Loucy (cell line): ENCODE measurements at regions not wholly inside any gene's neighbourhood (a gene's known extent, or its start where the extent isn't known, plus 50 kb on each side); places are given as distances from the start of the nearest gene placed in this dataset.

Experiments used
- H2AFZ ChIP-seq: fragments of 200-600 bp; sonication (generic); 2 replicates; pipeline ENCODE4 v1.6.0; 2016; ENCODE audit warnings: antibody characterized with exemption, mild to moderate bottlenecking, low read length, moderate library complexity
- H3F3A ChIP-seq: fragments of 200-600 bp; 2 replicates; pipeline ENCODE4 v1.6.0; 2016; ENCODE audit warnings: antibody characterized with exemption, low read depth, mild to moderate bottlenecking
- H3K27me3 ChIP-seq: fragments of 200-600 bp; sonication (generic); 2 replicates; pipeline ENCODE4 v1.6.1; 2014; ENCODE audit warnings: low read length, mild to moderate bottlenecking; ENCODE audit not compliant: insufficient read depth, poor library complexity, severe bottlenecking
- H3K36me3 ChIP-seq: fragments of 200-600 bp; sonication (generic); 2 replicates; pipeline ENCODE4 v1.6.1; 2016; ENCODE audit warnings: low read length; ENCODE audit not compliant: insufficient read depth
- H3K4me1 ChIP-seq: fragments of 200-600 bp; sonication (generic); 2 replicates; pipeline ENCODE4 v1.5.1; 2014; ENCODE audit warnings: low read length, mild to moderate bottlenecking; ENCODE audit not compliant: insufficient read depth, poor library complexity, severe bottlenecking
- H3K4me2 ChIP-seq: fragments of 200-600 bp; sonication (generic); 2 replicates; pipeline ENCODE4 v1.6.0; 2014; ENCODE audit warnings: antibody characterized with exemption, low read length, low read depth, mild to moderate bottlenecking; ENCODE audit not compliant: poor library complexity, severe bottlenecking
- H3K4me3 ChIP-seq: fragments of 200-600 bp; sonication (generic); 2 replicates; pipeline ENCODE4 v1.5.1; 2014; ENCODE audit warnings: low read length, mild to moderate bottlenecking, mixed read lengths; ENCODE audit not compliant: poor library complexity, severe bottlenecking
- H3K79me2 ChIP-seq: fragments of 200-600 bp; sonication (generic); 2 replicates; pipeline ENCODE4 v1.6.1; 2014; ENCODE audit warnings: low read length; ENCODE audit not compliant: insufficient read depth
- H3K9ac ChIP-seq: fragments of 200-600 bp; sonication (generic); 2 replicates; pipeline ENCODE4 v1.6.0; 2014; ENCODE audit warnings: mild to moderate bottlenecking, low read depth, low read length, moderate library complexity; ENCODE audit not compliant: poor library complexity, severe bottlenecking
- H3K9me2 ChIP-seq: fragments of 200-600 bp; sonication (generic); replicated peaks from 2 replicates; pipeline ENCODE4 v1.6.1; 2016; ENCODE audit warnings: low read depth, low read length, mixed read lengths
- H3K9me3 ChIP-seq: fragments of 200-600 bp; sonication (generic); 2 replicates; pipeline ENCODE4 v1.6.1; 2014; ENCODE audit warnings: mild to moderate bottlenecking, antibody characterized with exemption, low read length, low read depth; ENCODE audit not compliant: insufficient read depth
- H4K20me1 ChIP-seq: fragments of 200-600 bp; sonication (generic); 2 replicates; pipeline ENCODE4 v1.6.0; 2014; ENCODE audit warnings: antibody characterized with exemption, low read length, mild to moderate bottlenecking; ENCODE audit not compliant: insufficient read depth, poor library complexity, severe bottlenecking
- EZH2phosphoT487 ChIP-seq: fragments of 200-600 bp; IDR thresholded peaks from 2 replicates; pipeline ENCODE4 v1.6.1; 2018; ENCODE audit warnings: antibody characterized with exemption, mild to moderate bottlenecking, moderate library complexity, borderline replicate concordance
- TF ChIP-seq, protein P1 (sequence below): fragments of 200-600 bp; sonication (generic); conservative IDR thresholded peaks from 2 replicates; pipeline ENCODE4 v1.5.1; 2014; ENCODE audit warnings: mild to moderate bottlenecking, antibody characterized with exemption, low read length

DNA sequence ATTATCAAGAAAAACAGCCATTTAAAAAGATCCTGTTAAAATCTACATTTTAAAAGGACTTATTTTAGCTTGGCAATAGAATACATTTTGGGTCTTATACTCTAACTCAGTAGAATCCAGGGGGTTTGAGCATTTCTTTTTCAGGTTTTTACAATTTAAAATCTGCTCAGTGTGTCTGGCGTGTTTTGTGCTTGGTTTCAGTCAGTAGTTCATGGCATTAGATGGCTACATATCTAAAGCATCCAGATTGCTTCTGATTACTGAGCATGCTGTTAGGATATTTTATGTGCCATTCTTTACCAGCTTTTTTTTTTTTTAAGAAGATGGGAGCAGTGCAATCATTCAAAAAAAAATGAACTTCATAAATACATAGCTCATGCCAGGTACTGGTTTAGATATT lies 566.1 kb upstream of the LARGE1 start:
- Histone ChIP-seq H3K27me3 (no peaks in the 10 kb centered on the region), H3K9ac (no peak overlapping the region), H3K4me2 (no peak overlapping the region), H3K9me3 (peaks cover 4% of the 10 kb centered on the region; the same call in 1 of the 2 replicates), H2AFZ (no peak overlapping the region), H3K9me2 (no peaks in the 10 kb centered on the region), H3F3A (no peaks in the 10 kb centered on the region), H4K20me1 (no peaks in the 10 kb centered on the region), H3K4me3 (no peak overlapping the region), H3K4me1 (no peaks in the 10 kb centered on the region), H3K79me2 (no peaks in the 10 kb centered on the region), H3K36me3 (no peaks in the 10 kb centered on the region)
- TF ChIP-seq EZH2phosphoT487: no peak
- TF ChIP-seq, protein P1, sequence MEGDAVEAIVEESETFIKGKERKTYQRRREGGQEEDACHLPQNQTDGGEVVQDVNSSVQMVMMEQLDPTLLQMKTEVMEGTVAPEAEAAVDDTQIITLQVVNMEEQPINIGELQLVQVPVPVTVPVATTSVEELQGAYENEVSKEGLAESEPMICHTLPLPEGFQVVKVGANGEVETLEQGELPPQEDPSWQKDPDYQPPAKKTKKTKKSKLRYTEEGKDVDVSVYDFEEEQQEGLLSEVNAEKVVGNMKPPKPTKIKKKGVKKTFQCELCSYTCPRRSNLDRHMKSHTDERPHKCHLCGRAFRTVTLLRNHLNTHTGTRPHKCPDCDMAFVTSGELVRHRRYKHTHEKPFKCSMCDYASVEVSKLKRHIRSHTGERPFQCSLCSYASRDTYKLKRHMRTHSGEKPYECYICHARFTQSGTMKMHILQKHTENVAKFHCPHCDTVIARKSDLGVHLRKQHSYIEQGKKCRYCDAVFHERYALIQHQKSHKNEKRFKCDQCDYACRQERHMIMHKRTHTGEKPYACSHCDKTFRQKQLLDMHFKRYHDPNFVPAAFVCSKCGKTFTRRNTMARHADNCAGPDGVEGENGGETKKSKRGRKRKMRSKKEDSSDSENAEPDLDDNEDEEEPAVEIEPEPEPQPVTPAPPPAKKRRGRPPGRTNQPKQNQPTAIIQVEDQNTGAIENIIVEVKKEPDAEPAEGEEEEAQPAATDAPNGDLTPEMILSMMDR: no peak

DNA sequence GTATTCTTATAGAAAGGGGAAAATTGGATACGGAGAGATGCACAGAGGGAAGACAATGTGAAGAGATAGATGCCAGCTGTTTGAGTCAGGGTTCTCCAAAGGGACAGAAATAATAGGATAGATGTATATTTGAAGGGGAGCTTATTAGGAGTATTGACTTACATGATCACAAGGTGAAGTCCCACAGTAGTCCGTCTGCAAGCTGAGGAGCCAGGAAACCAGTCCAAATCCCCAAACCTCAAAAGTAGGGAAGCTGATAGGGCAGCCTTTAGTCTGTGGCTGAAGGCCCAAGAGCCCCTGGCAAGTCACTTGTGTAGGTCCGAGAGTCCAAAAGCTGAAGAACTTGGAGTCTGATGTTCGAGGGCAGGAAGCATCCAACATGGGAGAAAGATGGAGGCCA lies 569.6 kb upstream of the LARGE1 start:
- Histone ChIP-seq H3F3A (no peaks in the 10 kb centered on the region), H4K20me1 (no peaks in the 10 kb centered on the region), H3K79me2 (no peaks in the 10 kb centered on the region), H3K9me3 (no peaks in the 10 kb centered on the region; the same call in 1 of the 2 replicates), H3K4me1 (no peaks in the 10 kb centered on the region), H2AFZ (no peak overlapping the region), H3K27me3 (no peaks in the 10 kb centered on the region), H3K4me3 (no peak overlapping the region), H3K4me2 (no peak overlapping the region), H3K9ac (no peak overlapping the region), H3K9me2 (no peaks in the 10 kb centered on the region), H3K36me3 (no peaks in the 10 kb centered on the region)
- TF ChIP-seq, protein P1: no peak
- no peak for TF ChIP-seq EZH2phosphoT487

DNA sequence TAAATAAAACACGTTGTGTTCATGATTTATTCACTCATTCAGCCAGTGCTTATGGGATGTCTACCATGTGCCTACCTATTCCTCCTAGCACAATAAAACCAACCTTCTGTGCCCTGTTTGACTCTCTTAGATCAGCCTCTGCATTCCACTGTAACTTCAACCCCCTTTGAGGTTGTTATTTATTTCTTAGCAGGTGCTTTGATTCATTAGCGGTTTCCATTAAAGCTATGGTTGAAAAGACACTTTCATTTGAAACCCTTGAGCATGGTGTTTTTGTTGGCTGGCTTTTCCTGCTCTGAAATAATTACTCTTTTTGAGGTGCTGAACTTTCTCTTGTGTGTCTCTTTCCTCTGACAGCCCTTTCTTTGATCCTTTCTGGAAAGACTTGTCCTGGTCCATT lies 570.6 kb upstream of the LARGE1 start:
- H3K9me3 ChIP-seq: no peaks in the 10 kb centered on the region; the same call in 1 of the 2 replicates
- H3K79me2 ChIP-seq: no peaks in the 10 kb centered on the region
- H3K27me3 ChIP-seq: no peaks in the 10 kb centered on the region
- TF ChIP-seq EZH2phosphoT487: no peak
- TF ChIP-seq, protein P1: no peak
- no peak overlapping the region for H3K4me2 ChIP-seq
- no peaks in the 10 kb centered on the region for H3K9me2 ChIP-seq
- H3F3A ChIP-seq: no peaks in the 10 kb centered on the region
- H3K36me3 ChIP-seq: no peaks in the 10 kb centered on the region
- no peak overlapping the region for H2AFZ ChIP-seq
- no peak overlapping the region for H3K4me3 ChIP-seq
- H4K20me1 ChIP-seq: no peaks in the 10 kb centered on the region
- no peak overlapping the region for H3K9ac ChIP-seq
- no peaks in the 10 kb centered on the region for H3K4me1 ChIP-seq
